Pancreas (tissue), 10 donors: ENCODE measurements at regions not wholly inside any gene's neighbourhood (a gene's known extent, or its start where the extent isn't known, plus 50 kb on each side); places are given as distances from the start of the nearest gene placed in this dataset.

Experiments
- ATAC-seq, 4 donors: fragments of 200-7000 bp; cut with Tn5 transposase; one replicate each; pipeline versions ENCODE4 v1.8.0 to v1.9.1; 2020; ENCODE audit warnings: mild to moderate bottlenecking in 4 of 4, moderate library complexity in 4 of 4
- DNase-seq, 6 donors: peaks; one replicate each; pipeline ENCODE4 v3.0.0-alpha.2; 2020
- FAIRE-seq: peaks from 2 replicates; lab custom pipeline; 2012; peaks lifted over from hg19 to GRCh38; lab: Jason Lieb, UNC
- H3K27ac ChIP-seq, 4 donors: fragments of 200-600 bp; sonication (generic); 1 replicate in 3 of 4; 2 replicates in 1 of 4; pipeline versions ENCODE4 v1.5.0 to v1.8.0; 2020
- H3K27me3 ChIP-seq, 4 donors: fragments of 200-600 bp; one replicate each; pipeline ENCODE4 v1.8.0; 2021
- H3K36me3 ChIP-seq, 3 donors: fragments of 200-600 bp; sonication (generic) in 1 of 3; one replicate each; pipeline versions ENCODE4 v1.5.0 to v1.8.0; 2020 to 2021
- H3K4me1 ChIP-seq, 3 donors: fragments of 200-600 bp; one replicate each; pipeline ENCODE4 v1.8.0; 2021
- H3K4me3 ChIP-seq, 4 donors: fragments of 200-600 bp; sonication (generic) in 2 of 4; one replicate each; pipeline versions ENCODE4 v1.5.0 to v1.8.0; 2020 to 2021
- H3K9me3 ChIP-seq, 4 donors: fragments of 200-600 bp; one replicate each; pipeline ENCODE4 v1.8.0; 2021
- CTCF ChIP-seq, 4 donors: fragments of 200-600 bp; sonication (generic) in 3 of 4; IDR thresholded peaks; one replicate each; pipeline versions ENCODE4 v1.5.0 to v1.8.0; 2021; ENCODE audit warnings: antibody characterized with exemption in 4 of 4
- WGBS, 2 donors: extraction: QIAGEN DNeasy Blood & Tissue Kit; methylation state at CpG; one replicate each; pipeline ENCODE4 v1.1.7; 2013; 5-methylcytosine and 5-hydroxymethylcytosine counted together
- intact Hi-C, 3 donors: fragments of 100-400 bp; cut with DNase I; formaldehyde crosslinking; loops; one replicate each; pipeline versions ENCODE4 v1.11.1 to v1.14.2; 2022
- donor health status: healthy with polysubstance abuse.
- donor health status: DM: no; HTN: no; CAD: no; lungs with moderate emphysema.
- donor health status: DM: no; HTN: no; CAD: no.
- donor health status: control.
- donor health status: control.
- donor health status: Bipolar disorder and iron deficiency.
- donor health status: DM: yes; HTN: yes; CAD: no.
- donor health status: DM: no; HTN: no; CAD: no.
- donor health status: DM: no; HTN: no; CAD: no.
- donor health status: DM: yes; HTN: yes; CAD: no.

GRCh38 chr9:91111226-91111625, 250.5 kb downstream of the AUH start:
- ATAC-seq = no peak
- Histone ChIP-seq H3K27ac (no peak overlapping the region), H3K4me3 (no peak overlapping the region), H3K4me1 (no peaks in the 10 kb centered on the region), H3K9me3 (no peaks in the 10 kb centered on the region), H3K27me3 (no peaks in the 10 kb centered on the region), H3K36me3 (no peaks in the 10 kb centered on the region)
- FAIRE-seq = no peak
- DNase-seq = no peak
- no peak for TF ChIP-seq CTCF (IDR thresholded peaks at IDR 0.05)
- intact Hi-C loops = no loop called here

- Histone ChIP-seq H3K4me1 (no peaks in the 10 kb centered on the region), H3K9me3 (no peaks in the 10 kb centered on the region), H3K27ac (no peak overlapping the region), H3K27me3 (no peaks in the 10 kb centered on the region), H3K36me3 (no peaks in the 10 kb centered on the region), H3K4me3 (no peak overlapping the region)
- DNase-seq = no peak
- ATAC-seq = no peak
- 82 to 89% methylated on average over 6 of the region's 6 CpGs for WGBS, 2 donors
- no peak for TF ChIP-seq CTCF (IDR thresholded peaks at IDR 0.05)
- FAIRE-seq = no peak
- intact Hi-C loops = no loop called here
Measured at GRCh38 chr9:91111876-91112275, 249.8 kb downstream of the AUH start.

GRCh38 chr9:91113016-91113415, 248.7 kb downstream of the AUH start:
- no peak for FAIRE-seq
- no peak for ATAC-seq

GRCh38 chr9:91114450-91114849, 247.3 kb downstream of the AUH start:
- Histone ChIP-seq H3K9me3 (no peaks in the 10 kb centered on the region), H3K36me3 (no peaks in the 10 kb centered on the region), H3K4me3 (no peak overlapping the region), H3K27ac (no peak overlapping the region), H3K27me3 (no peaks in the 10 kb centered on the region), H3K4me1 (peaks cover 0 to 8% (median 0%) of the 10 kb centered on the region in 3 donors)
- intact Hi-C loops = no loop called here
- no peak for TF ChIP-seq CTCF (IDR thresholded peaks at IDR 0.05)
- WGBS, 2 donors = 46 to 64% methylated on average over 1 of the region's 1 CpG
- DNase-seq = no peak
- ATAC-seq = no peak
- no peak for FAIRE-seq

More at GRCh38 chr9:91113016-91113415, 248.7 kb downstream of the AUH start:
- Histone ChIP-seq H3K27me3 (no peaks in the 10 kb centered on the region), H3K4me3 (no peak overlapping the region), H3K9me3 (no peaks in the 10 kb centered on the region), H3K27ac (no peak overlapping the region), H3K4me1 (peaks cover 0 to 2% (median 0%) of the 10 kb centered on the region in 3 donors), H3K36me3 (no peaks in the 10 kb centered on the region)
- intact Hi-C loops = no loop called here
- no peak for DNase-seq
- TF ChIP-seq CTCF (IDR thresholded peaks at IDR 0.05) = no peak
- WGBS, 2 donors = 91% methylated on average over 2 of the region's 2 CpGs

- no peak for FAIRE-seq
- peaks cover 0 to 8% (median 0%) of the 10 kb centered on the region in 3 donors for H3K4me1 ChIP-seq
- peak in 1 of 4 donors; percentile 32 for ATAC-seq
- 37 to 40% methylated on average over 3 of the region's 3 CpGs for WGBS, 2 donors
- no peaks in the 10 kb centered on the region for H3K27me3 ChIP-seq
- peak in 1 of 6 donors; percentile 43 for DNase-seq
- intact Hi-C loops = no loop called here
- H3K9me3 ChIP-seq = no peaks in the 10 kb centered on the region
- H3K27ac ChIP-seq = no peak overlapping the region
- H3K4me3 ChIP-seq = no peak overlapping the region
- no peak for TF ChIP-seq CTCF (IDR thresholded peaks at IDR 0.05)
- H3K36me3 ChIP-seq = no peaks in the 10 kb centered on the region
Measured at GRCh38 chr9:91116211-91116610, 245.5 kb downstream of the AUH start.
